22Rv1 (cell line): ENCODE measurements at regions not wholly inside any gene's neighbourhood (a gene's known extent, or its start where the extent isn't known, plus 50 kb on each side); places are given as distances from the start of the nearest gene placed in this dataset.

Source experiments
- ZFX ChIP-seq: fragments of 450-650 bp; IDR thresholded peaks from 2 replicates; pipeline ENCODE4 v1.6.1; 2017; ENCODE audit warnings: antibody characterized with exemption, borderline replicate concordance
- TF ChIP-seq, protein P1 (sequence below): fragments of 450-650 bp; IDR thresholded peaks from 2 replicates; pipeline ENCODE4 v1.5.1; 2017; ENCODE audit warnings: mild to moderate bottlenecking

- TF ChIP-seq, protein P1, sequence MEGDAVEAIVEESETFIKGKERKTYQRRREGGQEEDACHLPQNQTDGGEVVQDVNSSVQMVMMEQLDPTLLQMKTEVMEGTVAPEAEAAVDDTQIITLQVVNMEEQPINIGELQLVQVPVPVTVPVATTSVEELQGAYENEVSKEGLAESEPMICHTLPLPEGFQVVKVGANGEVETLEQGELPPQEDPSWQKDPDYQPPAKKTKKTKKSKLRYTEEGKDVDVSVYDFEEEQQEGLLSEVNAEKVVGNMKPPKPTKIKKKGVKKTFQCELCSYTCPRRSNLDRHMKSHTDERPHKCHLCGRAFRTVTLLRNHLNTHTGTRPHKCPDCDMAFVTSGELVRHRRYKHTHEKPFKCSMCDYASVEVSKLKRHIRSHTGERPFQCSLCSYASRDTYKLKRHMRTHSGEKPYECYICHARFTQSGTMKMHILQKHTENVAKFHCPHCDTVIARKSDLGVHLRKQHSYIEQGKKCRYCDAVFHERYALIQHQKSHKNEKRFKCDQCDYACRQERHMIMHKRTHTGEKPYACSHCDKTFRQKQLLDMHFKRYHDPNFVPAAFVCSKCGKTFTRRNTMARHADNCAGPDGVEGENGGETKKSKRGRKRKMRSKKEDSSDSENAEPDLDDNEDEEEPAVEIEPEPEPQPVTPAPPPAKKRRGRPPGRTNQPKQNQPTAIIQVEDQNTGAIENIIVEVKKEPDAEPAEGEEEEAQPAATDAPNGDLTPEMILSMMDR: no peak
- TF ChIP-seq ZFX: no peak
These were observed 540.7 kb downstream of the BMP2 start for GRCh38 chr20:7308163-7308562.
